Liver (tissue), 8 donors: ENCODE measurements at regions not wholly inside any gene's neighbourhood (a gene's known extent, or its start where the extent isn't known, plus 50 kb on each side); places are given as distances from the start of the nearest gene placed in this dataset.

Experiments
- DNase-seq: peaks from one replicate; pipeline ENCODE4 v3.0.0-alpha.2; 2017; ENCODE audit warnings: low spot score
- H3K27ac ChIP-seq, 2 donors: one replicate each; pipeline ENCODE4 v1.7.0; 2013; ENCODE audit warnings: inconsistent platforms in 2 of 2, low read length in 2 of 2, control low read depth in 1 of 2, low read depth in 1 of 2, mild to moderate bottlenecking in 1 of 2
- H3K27me3 ChIP-seq, 4 donors: one replicate each; pipeline versions ENCODE4 v1.6.1 to v1.7.0; 2013; ENCODE audit warnings: low read length in 3 of 4, inconsistent platforms in 1 of 4, mild to moderate bottlenecking in 1 of 4, moderate library complexity in 1 of 4; ENCODE audit not compliant: control insufficient read depth in 4 of 4, insufficient read depth in 4 of 4
- H3K36me3 ChIP-seq, 4 donors: one replicate each; pipeline versions ENCODE4 v1.6.1 to v1.7.0; 2013; ENCODE audit warnings: low read length in 3 of 4, mild to moderate bottlenecking in 3 of 4, low read depth in 1 of 4, moderate library complexity in 1 of 4; ENCODE audit not compliant: control insufficient read depth in 4 of 4, insufficient read depth in 3 of 4
- H3K4me1 ChIP-seq, 4 donors: one replicate each; pipeline versions ENCODE4 v1.6.1 to v1.7.0; 2013; ENCODE audit warnings: low read length in 3 of 4, mild to moderate bottlenecking in 3 of 4, moderate library complexity in 1 of 4; ENCODE audit not compliant: control insufficient read depth in 4 of 4, insufficient read depth in 4 of 4
- H3K4me3 ChIP-seq, 3 donors: one replicate each; pipeline versions ENCODE4 v1.6.1 to v1.7.0; 2013; ENCODE audit warnings: low read length in 3 of 3, control low read depth in 1 of 3, low read depth in 1 of 3, mild to moderate bottlenecking in 1 of 3
- H3K9ac ChIP-seq, 2 donors: one replicate each; pipeline ENCODE4 v1.7.0; 2013; ENCODE audit warnings: low read length in 2 of 2, mild to moderate bottlenecking in 2 of 2, moderate library complexity in 2 of 2, control low read depth in 1 of 2, low read depth in 1 of 2
- H3K9me3 ChIP-seq, 4 donors: one replicate each; pipeline versions ENCODE4 v1.6.1 to v1.7.0; 2013; ENCODE audit warnings: low read length in 3 of 4; ENCODE audit not compliant: control insufficient read depth in 4 of 4
- ATF3 ChIP-seq: IDR thresholded peaks from 2 replicates; pipeline ENCODE4 v1.6.1; 2016; ENCODE audit warnings: antibody characterized with exemption
- CTCF ChIP-seq: fragments of 150-350 bp; IDR thresholded peaks from 2 replicates; pipeline ENCODE4 v1.5.1; 2017; ENCODE audit warnings: improper control_type of control experiment, low read depth, low read length; ENCODE audit not compliant: missing input control
- EGR1 ChIP-seq, 2 donors: IDR thresholded peaks; 2 replicates each; pipeline ENCODE4 v1.6.1; 2016 to 2018; ENCODE audit warnings: antibody characterized with exemption in 2 of 2, low read depth in 2 of 2
- FOXA1 ChIP-seq: IDR thresholded peaks from 2 replicates; pipeline ENCODE4 v1.6.1; 2016; ENCODE audit warnings: antibody characterized with exemption
- FOXA2 ChIP-seq: IDR thresholded peaks from 2 replicates; pipeline ENCODE4 v1.6.1; 2016; ENCODE audit warnings: antibody characterized with exemption
- GABPA ChIP-seq, 2 donors: IDR thresholded peaks in 1 of 2; conservative IDR thresholded peaks in 1 of 2; 2 replicates each; pipeline ENCODE4 v1.6.1; 2016; ENCODE audit warnings: antibody characterized with exemption in 2 of 2, mild to moderate bottlenecking in 1 of 2, moderate library complexity in 1 of 2
- HNF4A ChIP-seq, 2 donors: conservative IDR thresholded peaks; 2 replicates each; pipeline ENCODE4 v1.6.1; 2016; ENCODE audit warnings: antibody characterized with exemption in 2 of 2, mild to moderate bottlenecking in 2 of 2
- HNF4G ChIP-seq: IDR thresholded peaks from 2 replicates; pipeline ENCODE4 v1.6.1; 2016; ENCODE audit warnings: antibody characterized with exemption
- JUND ChIP-seq, 2 donors: IDR thresholded peaks; 2 replicates each; pipeline ENCODE4 v1.6.1; 2016; ENCODE audit warnings: antibody characterized with exemption in 2 of 2
- MAX ChIP-seq: IDR thresholded peaks from 2 replicates; pipeline ENCODE4 v1.6.1; 2016; ENCODE audit warnings: antibody characterized with exemption
- NR2F2 ChIP-seq: IDR thresholded peaks from 2 replicates; pipeline ENCODE4 v1.6.1; 2016; ENCODE audit warnings: antibody characterized with exemption
- RAD21 ChIP-seq, 2 donors: IDR thresholded peaks; 2 replicates each; pipeline ENCODE4 v1.6.1; 2016; ENCODE audit warnings: antibody characterized with exemption in 2 of 2, mild to moderate bottlenecking in 2 of 2
- REST ChIP-seq: IDR thresholded peaks from 2 replicates; pipeline ENCODE4 v1.6.1; 2016; ENCODE audit warnings: antibody characterized with exemption, mild to moderate bottlenecking
- RXRA ChIP-seq, 2 donors: IDR thresholded peaks; 2 replicates each; pipeline ENCODE4 v1.6.1; 2017 to 2018; ENCODE audit warnings: antibody characterized with exemption in 2 of 2, mild to moderate bottlenecking in 1 of 2
- SP1 ChIP-seq: IDR thresholded peaks from 2 replicates; pipeline ENCODE4 v1.6.1; 2018; ENCODE audit warnings: antibody characterized with exemption, mild to moderate bottlenecking
- TAF1 ChIP-seq: conservative IDR thresholded peaks from 2 replicates; pipeline ENCODE4 v1.6.1; 2016; ENCODE audit warnings: antibody characterized with exemption, mild to moderate bottlenecking
- YY1 ChIP-seq: IDR thresholded peaks from 2 replicates; pipeline ENCODE4 v1.6.1; 2016; ENCODE audit warnings: antibody characterized with exemption, mild to moderate bottlenecking
- ZBTB33 ChIP-seq: IDR thresholded peaks from 2 replicates; pipeline ENCODE4 v1.6.1; 2016; ENCODE audit warnings: antibody characterized with exemption
- WGBS: extraction: QIAGEN DNeasy Blood & Tissue Kit; methylation state at CpG from one replicate; pipeline ENCODE4 v1.1.7; 2013; 5-methylcytosine and 5-hydroxymethylcytosine counted together
- donor health status: healthy.
- donor health status: healthy.
- donor health status: healthy.
- donor health status: healthy.
- donor health status: healthy.

- H3K36me3 ChIP-seq: no peaks in the 10 kb centered on the region
- peak; percentile 77 for DNase-seq
- no peaks in the 10 kb centered on the region for H3K9me3 ChIP-seq
- peaks cover 0 to 3% (median 0%) of the 10 kb centered on the region in 4 donors for H3K27me3 ChIP-seq
- WGBS: 30% methylated on average over 9 of the region's 9 CpGs
- TF ChIP-seq HNF4A (conservative IDR thresholded peaks at IDR 0.05) (peak in 1 of 2 donors; percentile 49), EGR1 (IDR thresholded peaks at IDR 0.05; ENCODE audit: low read depth in 2 of 2) (no peak), FOXA1 (peak; percentile 30), GABPA (IDR thresholded peaks at IDR 0.05 in 1 of 2, conservative IDR thresholded peaks at IDR 0.05 in 1 of 2) (no peak), CTCF (peak; percentile 100), YY1 (no peak), RAD21 (IDR thresholded peaks at IDR 0.05) (peak; percentile 99 to 100), FOXA2 (no peak), RXRA (IDR thresholded peaks at IDR 0.05) (peak in 1 of 2 donors; percentile 14)
- H3K4me1 ChIP-seq: peaks cover 5 to 20% (median 13%) of the 10 kb centered on the region in 4 donors
- no peak overlapping the region for H3K27ac ChIP-seq
- H3K4me3 ChIP-seq: no peak overlapping the region
- no peak overlapping the region for H3K9ac ChIP-seq
Observed at GRCh38 chr22:22959147-22959827, 71.7 kb downstream of the IGLL5 start.

GRCh38 chr22:22960307-22960706, 72.7 kb downstream of the IGLL5 start:
- no peak overlapping the region for H3K4me3 ChIP-seq
- H3K9me3 ChIP-seq: no peaks in the 10 kb centered on the region
- TF ChIP-seq GABPA (IDR thresholded peaks at IDR 0.05 in 1 of 2, conservative IDR thresholded peaks at IDR 0.05 in 1 of 2) (no peak), ZBTB33 (no peak), TAF1 (no peak), FOXA2 (no peak), HNF4A (conservative IDR thresholded peaks at IDR 0.05) (peak; percentile 93 to 95), CTCF (no peak), RAD21 (IDR thresholded peaks at IDR 0.05) (peak; percentile 35 to 52), EGR1 (IDR thresholded peaks at IDR 0.05; ENCODE audit: low read depth in 2 of 2) (peak in 1 of 2 donors; percentile 10), MAX (peak; percentile 60), FOXA1 (peak; percentile 15), SP1 (peak; percentile 90), RXRA (IDR thresholded peaks at IDR 0.05) (peak; percentile 69 to 91), HNF4G (peak; percentile 72), NR2F2 (no peak), YY1 (peak; percentile 72), JUND (IDR thresholded peaks at IDR 0.05) (peak; percentile 30 to 44), ATF3 (no peak), REST (no peak)
- H3K4me1 ChIP-seq: peaks cover 5 to 20% (median 13%) of the 10 kb centered on the region in 4 donors
- WGBS: 6% methylated on average over 1 of the region's 1 CpG
- no peak for DNase-seq
- H3K27me3 ChIP-seq: no peaks in the 10 kb centered on the region
- H3K9ac ChIP-seq: no peak overlapping the region
- H3K36me3 ChIP-seq: no peaks in the 10 kb centered on the region
- H3K27ac ChIP-seq: peak overlapping the region; percentile 61 to 87
